ENCODE measurements at regions not wholly inside any gene's neighbourhood (a gene's known extent, or its start where the extent isn't known, plus 50 kb on each side); places are given as distances from the start of the nearest gene placed in this dataset.
"Not testable (repeated sequence)": the region's sequence is repeated elsewhere in the genome, so short reads cannot be mapped to it uniquely, and the experiment has no call there.

- no peak for DNase-seq
Measured at GRCh38 chr10:111612273-111612672, 535.4 kb downstream of the ADRA2A start.

- DNase-seq = no peak
Measured at GRCh38 chr10:111634191-111634590, 549.4 kb downstream of the GPAM start.

- DNase-seq = no peak
Measured at GRCh38 chr10:111646021-111646420, 537.5 kb downstream of the GPAM start.

- DNase-seq = no peak
Measured at GRCh38 chr10:111648046-111648445, 535.5 kb downstream of the GPAM start.

GRCh38 chr10:111649080-111649479 is 534.5 kb downstream of the GPAM start:
- DNase-seq = not testable (repeated sequence)

- no peak for DNase-seq
Measured at GRCh38 chr10:111650088-111650487, 533.5 kb downstream of the GPAM start.

- DNase-seq = no peak
Measured at GRCh38 chr10:111656066-111656465, 527.5 kb downstream of the GPAM start.

- DNase-seq = no peak
Measured at GRCh38 chr10:111677759-111678158, 505.8 kb downstream of the GPAM start.

GRCh38 chr10:111686796-111687195 is 496.8 kb downstream of the GPAM start:
- DNase-seq = no peak

- DNase-seq = no peak
Measured at GRCh38 chr10:111698711-111699110, 484.9 kb downstream of the GPAM start.

- DNase-seq = no peak
Measured at GRCh38 chr10:111703986-111704385, 479.6 kb downstream of the GPAM start.

GRCh38 chr10:111705021-111705420 is 478.5 kb downstream of the GPAM start:
- no peak for DNase-seq

GRCh38 chr10:111706331-111706730 is 477.2 kb downstream of the GPAM start:
- DNase-seq = no peak

- DNase-seq = no peak
Measured at GRCh38 chr10:111707076-111707475, 476.5 kb downstream of the GPAM start.

- DNase-seq = no peak
Measured at GRCh38 chr10:111709603-111710002, 474.0 kb downstream of the GPAM start.

GRCh38 chr10:111716032-111716431 is 467.5 kb downstream of the GPAM start:
- DNase-seq = no peak

GRCh38 chr10:111724121-111724520 is 459.4 kb downstream of the GPAM start:
- no peak for DNase-seq

GRCh38 chr10:111725050-111725449 is 458.5 kb downstream of the GPAM start:
- DNase-seq = no peak

GRCh38 chr10:111732166-111732785 is 451.3 kb downstream of the GPAM start:
- DNase-seq = no peak

- no peak for DNase-seq
Measured at GRCh38 chr10:111739125-111739873, 444.3 kb downstream of the GPAM start.

GRCh38 chr10:111739874-111740139 is 443.8 kb downstream of the GPAM start:
- no peak for DNase-seq

- no peak for DNase-seq
Measured at GRCh38 chr10:111745982-111746381, 437.6 kb downstream of the GPAM start.

- no peak for DNase-seq
Measured at GRCh38 chr10:111747751-111748150, 435.8 kb downstream of the GPAM start.

- DNase-seq = no peak
Measured at GRCh38 chr10:111748184-111748583, 435.4 kb downstream of the GPAM start.
